AG09319 (cell line): ENCODE measurements at regions not wholly inside any gene's neighbourhood (a gene's known extent, or its start where the extent isn't known, plus 50 kb on each side); places are given as distances from the start of the nearest gene placed in this dataset.

Source experiments
- DNase-seq: peaks from one replicate; pipeline ENCODE4 v3.0.0-alpha.2; 2010; ENCODE audit warnings: low read depth; ENCODE audit errors: extremely low read depth
- TF ChIP-seq, protein P1 (sequence below): IDR thresholded peaks from 2 replicates; pipeline ENCODE4 v1.5.1; 2011; ENCODE audit warnings: low read depth, mild to moderate bottlenecking, inconsistent platforms, low read length, moderate library complexity

DNA sequence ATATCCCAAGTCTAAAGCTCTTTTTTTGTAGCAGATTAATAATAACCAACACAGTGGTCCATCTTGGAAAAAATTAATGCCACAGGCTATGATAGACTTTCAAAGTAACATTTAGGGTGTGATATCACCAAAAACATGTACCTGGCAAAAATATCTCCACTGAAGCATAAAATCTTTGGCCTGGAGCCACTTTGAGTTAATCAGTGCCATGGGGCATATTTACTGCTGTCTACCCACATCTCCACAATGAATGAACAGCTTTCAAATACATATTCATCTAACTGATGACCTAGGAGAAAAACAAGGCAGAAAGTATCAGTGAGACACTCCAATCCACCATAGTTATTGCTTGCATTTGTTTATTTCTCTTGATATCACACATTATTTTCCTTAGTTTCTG is 296.0 kb upstream of the MDFIC2 start:
- no peak for DNase-seq
- TF ChIP-seq, protein P1, sequence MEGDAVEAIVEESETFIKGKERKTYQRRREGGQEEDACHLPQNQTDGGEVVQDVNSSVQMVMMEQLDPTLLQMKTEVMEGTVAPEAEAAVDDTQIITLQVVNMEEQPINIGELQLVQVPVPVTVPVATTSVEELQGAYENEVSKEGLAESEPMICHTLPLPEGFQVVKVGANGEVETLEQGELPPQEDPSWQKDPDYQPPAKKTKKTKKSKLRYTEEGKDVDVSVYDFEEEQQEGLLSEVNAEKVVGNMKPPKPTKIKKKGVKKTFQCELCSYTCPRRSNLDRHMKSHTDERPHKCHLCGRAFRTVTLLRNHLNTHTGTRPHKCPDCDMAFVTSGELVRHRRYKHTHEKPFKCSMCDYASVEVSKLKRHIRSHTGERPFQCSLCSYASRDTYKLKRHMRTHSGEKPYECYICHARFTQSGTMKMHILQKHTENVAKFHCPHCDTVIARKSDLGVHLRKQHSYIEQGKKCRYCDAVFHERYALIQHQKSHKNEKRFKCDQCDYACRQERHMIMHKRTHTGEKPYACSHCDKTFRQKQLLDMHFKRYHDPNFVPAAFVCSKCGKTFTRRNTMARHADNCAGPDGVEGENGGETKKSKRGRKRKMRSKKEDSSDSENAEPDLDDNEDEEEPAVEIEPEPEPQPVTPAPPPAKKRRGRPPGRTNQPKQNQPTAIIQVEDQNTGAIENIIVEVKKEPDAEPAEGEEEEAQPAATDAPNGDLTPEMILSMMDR = no peak

DNA sequence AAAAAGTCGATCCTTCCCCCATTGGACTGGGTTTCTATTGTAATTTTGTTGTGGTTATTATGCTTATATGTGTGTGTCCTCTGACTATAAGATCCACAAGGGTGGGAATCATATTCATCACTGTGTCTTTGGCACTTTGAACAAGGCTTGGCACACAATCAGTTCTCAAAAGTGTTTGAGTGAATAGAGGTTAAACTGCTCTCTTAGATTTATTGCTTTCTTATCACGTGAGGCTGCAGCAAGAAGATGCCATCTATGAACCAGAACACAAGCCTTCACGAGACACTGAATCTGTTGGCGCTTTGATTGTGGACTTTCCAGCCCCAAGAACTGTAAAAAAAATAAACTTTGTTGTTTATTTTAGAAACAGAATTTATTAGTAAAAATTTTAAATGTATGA is 295.0 kb upstream of the MDFIC2 start:
- no peak for DNase-seq
- TF ChIP-seq, protein P1 = no peak

DNA sequence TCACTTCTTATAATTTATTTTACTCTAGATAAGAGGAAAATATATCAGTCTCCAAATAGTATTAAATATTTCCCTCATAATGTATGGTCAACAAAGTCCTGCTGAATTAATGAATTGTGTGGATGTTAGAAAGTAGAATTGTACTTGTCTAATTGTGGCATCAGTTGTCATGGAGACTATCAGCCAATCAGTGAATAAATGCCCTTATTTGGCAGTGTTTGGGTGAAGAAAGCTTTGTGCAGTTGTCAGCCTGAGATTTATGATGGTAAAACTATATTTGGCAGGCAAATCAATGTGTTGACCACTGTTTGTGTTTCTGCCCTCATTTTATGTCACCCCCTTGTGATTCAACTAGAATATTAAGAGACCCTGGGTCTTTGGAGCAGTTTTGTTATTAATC is 293.6 kb upstream of the MDFIC2 start:
- no peak for DNase-seq
- TF ChIP-seq, protein P1 = no peak

DNA sequence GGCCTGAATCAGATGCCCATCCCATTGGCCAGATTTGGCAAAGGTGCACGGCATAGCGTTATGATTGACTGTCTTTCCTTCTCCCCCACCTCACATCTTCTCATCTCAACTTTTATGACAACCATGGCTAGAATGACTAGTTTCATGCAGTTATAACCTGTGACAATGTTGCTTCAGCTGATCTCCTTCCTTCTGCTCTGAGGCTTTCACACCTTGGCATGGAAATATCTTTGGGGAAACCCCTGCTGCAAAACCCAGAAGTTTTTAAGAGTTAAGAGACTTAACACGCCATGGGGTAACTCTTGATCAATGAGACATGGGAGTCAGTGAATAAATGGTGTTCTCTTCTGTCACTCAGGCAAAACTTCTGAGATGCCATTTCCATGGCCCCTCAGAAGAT is 290.7 kb upstream of the MDFIC2 start:
- TF ChIP-seq, protein P1 = no peak
- no peak for DNase-seq

DNA sequence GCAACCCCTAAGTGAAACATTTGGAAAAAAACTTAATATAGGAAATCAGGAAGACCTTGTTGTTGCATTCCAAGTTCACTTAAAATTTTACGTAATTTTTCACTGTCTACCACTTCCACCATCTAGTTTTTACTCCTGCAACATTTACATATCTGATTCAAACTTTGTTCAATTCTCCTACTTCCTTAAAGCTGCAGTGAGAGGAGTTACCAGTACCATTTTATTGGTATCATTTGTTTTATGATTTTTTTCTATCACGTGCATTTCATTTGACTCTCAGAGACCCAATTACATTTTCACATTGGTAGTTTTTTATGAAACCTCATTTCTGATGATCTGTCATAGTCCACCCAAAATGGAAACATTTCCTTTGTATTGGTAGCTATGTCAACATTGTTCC is 284.9 kb upstream of the MDFIC2 start:
- TF ChIP-seq, protein P1 = no peak

DNA sequence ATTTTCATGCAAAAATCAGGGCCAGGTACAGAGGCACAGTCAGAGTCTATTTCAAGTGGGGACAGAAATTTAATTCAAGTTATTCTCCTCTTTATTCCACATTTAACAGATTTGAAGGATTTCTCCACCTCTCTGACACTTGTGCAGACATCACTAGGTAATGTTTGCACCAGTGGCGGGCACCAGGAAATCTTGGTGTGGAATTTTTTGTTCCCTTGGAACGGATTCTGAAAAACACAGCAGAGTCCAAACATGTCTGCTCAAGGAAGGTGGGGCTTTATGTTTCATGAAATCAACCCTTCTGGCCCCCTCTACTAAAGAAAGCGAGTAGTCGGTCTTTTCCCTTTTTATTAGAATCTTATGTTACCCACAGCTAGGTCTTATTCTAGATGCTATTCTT is 271.2 kb upstream of the MDFIC2 start:
- TF ChIP-seq, protein P1 = no peak
- DNase-seq = no peak

More for the DNA sequence above, 284.9 kb upstream of the MDFIC2 start:
- no peak for DNase-seq

DNA sequence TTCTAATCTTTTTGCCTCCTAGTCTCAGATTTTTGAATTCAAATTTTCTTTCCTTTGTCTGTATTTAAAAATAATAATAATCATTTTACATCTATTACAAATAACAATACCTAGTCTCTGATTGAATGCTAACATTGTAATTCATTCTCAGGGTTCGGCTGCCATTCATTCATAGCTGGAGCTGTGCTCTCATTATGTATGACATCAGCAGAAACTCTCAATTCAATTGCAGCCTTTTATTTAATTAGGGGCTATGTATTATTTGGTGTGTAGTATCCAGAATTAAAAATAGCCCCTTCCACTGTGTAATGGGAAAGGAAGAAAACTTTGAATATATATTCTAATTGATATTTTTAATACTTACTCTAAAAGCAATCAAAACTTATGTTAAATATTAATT is 270.4 kb upstream of the MDFIC2 start:
- TF ChIP-seq, protein P1 = no peak
- no peak for DNase-seq
